Pons (tissue), 1 donor: ENCODE measurements at regions not wholly inside any gene's neighbourhood (a gene's known extent, or its start where the extent isn't known, plus 50 kb on each side); places are given as distances from the start of the nearest gene placed in this dataset.
"Not testable (repeated sequence)": the region's sequence is repeated elsewhere in the genome, so short reads cannot be mapped to it uniquely, and the experiment has no call there.

Experiments
- DNase-seq: peaks from one replicate; pipeline ENCODE4 v3.0.0-alpha.2; 2016; ENCODE audit warnings: low spot score

DNA sequence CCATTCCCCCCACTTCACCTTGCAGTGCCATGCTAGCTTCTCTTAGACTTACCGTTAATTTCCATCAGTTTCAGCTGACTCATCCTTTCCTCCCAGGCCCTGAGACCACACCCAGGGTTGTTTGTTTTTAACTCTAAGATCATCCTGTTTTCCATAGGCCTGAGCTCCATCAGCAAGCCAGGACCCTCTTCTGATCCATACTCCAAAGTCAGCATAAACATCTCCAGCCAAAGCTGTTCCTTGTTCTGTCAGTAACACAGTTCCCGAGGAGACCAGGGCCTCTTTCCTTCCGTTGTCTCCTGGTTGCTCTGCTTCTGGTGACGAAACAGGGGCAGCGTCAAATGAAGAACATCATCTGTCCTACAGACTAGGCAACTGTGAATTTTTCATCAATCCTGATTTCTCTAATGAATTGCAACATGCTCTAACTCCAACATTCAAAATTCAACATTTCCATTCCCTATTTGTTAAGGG, 83.8 kb upstream of the HNF1B start:
- peak; percentile 17 for DNase-seq

DNA sequence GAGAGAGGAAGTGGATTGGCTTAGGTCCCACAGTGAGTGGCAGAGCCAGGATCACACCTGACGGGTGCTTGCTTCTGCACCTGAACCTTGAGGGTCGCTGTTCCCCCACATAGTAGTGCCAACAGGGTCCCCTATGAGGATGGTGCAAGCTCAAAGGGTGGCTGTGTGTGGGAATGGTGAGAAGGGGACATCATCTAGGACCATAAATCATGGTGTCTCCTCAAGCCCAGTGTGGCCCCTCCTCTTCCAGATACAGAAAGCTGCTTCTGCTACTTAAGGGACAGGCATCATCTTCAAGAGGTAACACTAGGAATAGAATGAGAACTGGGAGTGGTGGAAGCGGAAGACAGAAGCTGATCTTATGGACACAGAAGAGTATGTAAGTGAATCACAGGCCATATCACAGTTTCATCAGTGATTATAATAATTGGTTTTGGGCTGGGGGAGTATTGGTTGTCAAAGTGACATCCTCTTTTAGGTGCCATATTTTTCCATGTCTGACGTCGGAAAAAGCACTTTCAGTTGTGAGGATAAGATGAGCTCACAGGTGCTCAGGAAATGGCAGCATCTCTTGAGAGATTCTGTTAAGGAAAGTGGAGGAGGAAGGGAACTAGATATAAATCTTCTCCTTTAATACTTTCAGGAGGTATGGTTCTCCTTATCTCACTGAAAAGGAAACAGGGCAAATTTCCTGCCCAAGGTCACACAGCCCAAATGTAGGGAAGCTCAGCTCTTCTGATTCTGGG, 83.2 kb upstream of the HNF1B start:
- DNase-seq: no peak

DNA sequence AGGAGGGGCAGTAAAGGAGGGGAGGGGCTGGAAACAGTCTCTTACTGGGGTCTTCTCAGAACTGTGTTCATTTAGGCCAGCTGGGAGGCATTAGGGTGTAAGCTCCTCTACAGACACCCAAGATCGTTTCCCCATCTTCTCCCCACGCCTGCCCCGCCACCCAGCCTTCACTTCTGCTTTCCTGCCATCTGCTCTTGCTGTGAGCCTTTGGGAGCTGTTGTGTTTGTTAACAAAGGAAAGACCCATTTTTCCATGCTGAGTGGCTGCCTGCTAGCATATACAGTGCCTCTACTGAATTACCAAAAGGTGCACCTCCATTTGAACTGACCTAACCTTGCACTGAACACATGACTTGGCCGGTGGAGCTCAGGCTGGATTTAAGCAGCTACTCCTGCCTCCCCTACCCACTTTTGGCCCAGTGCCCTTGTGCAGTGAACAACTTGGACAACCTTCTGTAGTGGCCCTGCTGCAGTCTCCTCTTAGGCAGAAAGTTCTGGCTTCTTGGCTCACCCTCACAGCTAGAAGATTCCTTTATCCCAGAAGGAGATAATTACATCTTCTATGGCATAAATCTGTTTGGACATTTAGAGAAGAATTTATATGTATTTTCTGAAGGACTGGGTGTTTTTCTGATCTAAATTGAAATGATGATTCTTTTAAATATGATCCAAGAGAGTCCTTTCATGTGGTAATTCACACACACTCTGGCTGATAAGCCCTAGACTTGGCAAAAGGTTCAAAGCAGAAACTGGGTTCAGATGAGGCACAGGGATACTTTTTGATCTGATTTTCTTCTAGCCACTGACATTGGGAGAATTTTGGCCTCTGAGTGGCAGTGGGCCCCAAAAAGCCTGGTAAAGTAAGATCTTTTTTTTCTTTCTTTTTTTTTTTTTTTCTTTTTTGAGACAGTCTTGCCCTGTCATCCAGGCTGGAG, 81.9 kb upstream of the HNF1B start:
- DNase-seq: peak; percentile 26

DNA sequence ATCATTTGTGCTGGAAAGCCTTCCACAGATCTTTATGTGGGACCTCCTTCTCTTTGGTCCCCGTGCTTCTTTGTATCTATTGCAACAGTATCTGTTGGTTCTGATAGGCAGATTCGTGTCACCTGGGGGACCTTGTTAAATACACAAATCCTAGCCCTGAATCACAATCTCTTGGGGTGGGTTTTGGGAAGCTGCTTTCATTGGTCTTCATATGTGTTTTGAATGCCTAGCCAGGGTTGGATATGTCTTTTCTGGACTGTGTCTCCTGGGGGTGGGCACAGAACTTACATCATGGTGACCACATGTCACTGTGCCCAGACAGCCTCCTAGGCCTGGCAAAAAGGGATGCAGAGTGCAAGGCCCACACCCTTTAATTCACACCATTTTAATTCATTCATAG, 81.0 kb upstream of the HNF1B start:
- DNase-seq: no peak

DNA sequence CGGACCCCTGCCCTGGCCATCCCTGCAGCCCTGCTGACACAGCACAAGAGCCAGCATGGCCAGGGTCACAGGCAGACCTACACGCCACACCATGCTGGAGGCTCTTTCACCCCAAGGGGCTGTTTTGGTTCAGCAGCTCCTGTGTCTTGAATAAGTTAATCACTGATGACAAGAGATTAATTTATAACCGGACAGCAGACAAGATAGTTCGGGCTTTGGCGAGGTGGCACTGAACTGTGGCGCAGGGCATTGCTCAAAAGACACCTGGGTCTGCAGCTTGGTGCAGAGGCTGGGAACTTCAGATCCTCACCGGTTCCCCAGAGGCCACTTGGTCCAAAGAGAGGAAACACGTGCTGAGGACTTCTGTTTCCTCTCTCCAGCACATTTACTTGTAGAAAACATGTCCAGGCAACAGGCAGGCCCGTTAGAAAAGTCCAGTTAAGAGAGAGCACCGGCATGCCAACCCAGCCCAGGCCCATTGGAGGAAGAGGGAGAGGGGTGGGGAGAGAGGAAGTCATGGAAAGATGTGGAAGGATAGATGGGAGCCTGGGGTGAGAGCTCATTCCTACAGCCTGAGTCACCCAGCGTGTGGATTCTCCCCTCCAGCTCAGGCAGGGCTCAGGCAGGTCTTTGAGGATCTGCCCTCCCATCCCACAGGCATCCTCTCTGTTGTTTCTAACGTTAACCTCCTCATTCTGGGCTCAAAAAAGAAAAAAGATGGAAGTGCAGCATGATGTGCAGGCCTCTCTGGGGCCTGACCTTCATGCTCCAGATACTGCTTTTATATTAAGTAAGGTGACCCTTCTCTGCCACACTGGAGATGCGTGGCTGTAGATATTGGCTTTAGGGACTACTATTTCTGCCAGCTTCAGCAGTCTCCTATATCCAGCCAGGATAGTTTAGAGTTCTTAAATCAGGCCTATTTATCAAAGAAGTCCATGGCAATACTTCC, 80.0 kb upstream of the HNF1B start:
- peak; percentile 30 for DNase-seq

DNA sequence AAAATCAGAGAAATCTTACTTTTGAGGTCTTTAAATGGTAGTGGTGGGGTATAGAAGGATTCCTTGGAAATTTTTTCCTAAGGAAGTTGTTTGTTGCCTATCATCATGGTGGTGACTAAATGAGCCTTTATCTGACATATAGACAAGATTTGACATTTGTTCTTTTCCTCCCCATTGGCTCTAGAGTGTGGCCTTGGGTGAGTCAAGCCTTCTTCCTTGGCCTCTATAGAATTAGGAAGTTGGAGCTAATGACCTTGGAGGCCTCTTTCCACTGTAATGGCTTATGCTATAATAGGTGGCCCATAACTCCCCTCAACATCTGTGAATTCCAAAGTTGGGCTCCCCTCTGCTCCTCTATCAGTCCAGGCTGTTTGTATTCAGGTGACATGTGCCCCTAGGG, 79.1 kb upstream of the HNF1B start:
- no peak for DNase-seq

DNA sequence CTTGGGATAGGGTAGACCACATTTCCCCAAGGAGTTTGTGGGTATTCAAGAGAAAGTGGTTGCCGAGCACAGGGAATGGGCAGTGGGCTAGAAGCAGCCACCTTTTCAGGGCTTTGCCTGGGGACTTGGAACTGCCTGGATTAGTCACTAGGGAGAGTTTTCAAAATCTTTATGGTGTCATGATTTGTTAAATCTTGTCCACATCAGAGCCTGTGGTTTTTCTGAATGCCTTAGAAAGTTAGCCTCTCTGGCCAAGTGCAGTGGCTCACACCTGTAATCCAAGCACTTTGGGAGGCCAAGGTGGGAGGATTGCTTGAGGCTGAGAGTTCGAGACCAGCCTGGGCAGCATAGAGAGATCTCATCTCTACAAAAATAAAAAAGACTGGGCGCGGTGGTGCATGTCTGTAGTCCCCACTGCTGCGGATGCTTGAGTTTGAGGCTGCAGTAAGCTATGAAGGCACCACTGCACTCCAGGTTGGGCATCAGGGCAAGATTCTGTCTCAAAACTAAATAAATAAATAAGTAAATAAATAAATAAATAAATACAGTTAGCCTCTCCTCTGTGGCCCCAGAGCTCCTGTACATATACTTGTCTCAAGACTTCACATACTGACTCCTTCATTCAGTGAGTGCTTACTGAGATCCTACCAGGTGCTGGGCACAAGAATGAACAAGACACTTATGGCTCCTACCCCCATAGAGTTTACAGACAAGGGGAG, 76.3 kb upstream of the HNF1B start:
- DNase-seq: no peak

DNA sequence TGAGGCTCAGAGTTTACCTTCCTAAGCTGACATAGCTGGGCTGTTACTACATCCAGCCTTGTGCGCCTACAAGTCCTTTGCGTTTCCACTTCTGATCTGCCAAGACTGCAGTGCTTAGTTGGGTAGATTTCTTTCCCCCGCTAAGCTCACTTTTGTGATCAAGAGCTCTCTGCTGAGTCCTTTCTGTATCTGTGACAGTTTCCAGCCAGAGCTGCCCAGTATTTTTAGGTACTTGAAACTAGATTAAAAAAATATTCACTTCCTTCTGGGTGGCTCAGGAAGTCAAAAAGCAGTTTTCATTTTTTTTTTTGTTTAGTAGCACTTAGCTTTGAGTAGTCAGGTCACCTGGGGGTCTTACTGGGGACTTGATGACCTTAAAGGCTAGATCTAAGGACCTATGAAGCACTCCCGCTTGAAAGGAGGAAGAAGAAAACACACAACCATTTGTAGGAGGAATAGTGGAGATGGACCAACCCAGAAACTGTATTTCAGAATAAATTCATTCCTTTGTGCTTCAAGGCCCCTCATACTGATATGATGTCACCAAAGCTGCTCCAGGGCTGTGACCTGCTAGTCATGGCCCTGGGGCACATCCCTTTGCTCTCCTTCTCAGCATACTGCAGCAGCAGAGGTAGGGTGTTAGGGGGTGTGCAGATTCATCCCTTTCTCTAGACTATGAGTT, 75.6 kb upstream of the HNF1B start:
- DNase-seq: no peak

DNA sequence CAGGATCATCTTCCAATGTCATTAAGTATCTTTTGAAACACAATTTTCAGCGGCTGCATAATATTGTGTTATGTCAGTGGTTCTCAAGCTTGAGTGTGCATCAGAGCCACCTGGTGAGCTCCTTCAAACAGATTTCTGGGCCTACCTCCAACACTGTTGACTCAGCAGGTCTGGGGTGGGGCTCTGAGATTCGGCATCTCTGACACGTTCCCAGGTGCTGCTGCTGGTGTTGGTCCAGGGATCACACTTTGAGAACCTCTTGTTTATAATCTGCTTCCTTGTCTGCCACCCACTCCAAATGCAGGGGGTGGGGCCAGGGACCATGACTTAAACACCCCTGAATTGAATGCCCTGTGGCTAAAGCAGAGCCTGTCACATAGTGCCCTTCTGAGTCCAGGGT, 73.8 kb upstream of the HNF1B start:
- no peak for DNase-seq

DNA sequence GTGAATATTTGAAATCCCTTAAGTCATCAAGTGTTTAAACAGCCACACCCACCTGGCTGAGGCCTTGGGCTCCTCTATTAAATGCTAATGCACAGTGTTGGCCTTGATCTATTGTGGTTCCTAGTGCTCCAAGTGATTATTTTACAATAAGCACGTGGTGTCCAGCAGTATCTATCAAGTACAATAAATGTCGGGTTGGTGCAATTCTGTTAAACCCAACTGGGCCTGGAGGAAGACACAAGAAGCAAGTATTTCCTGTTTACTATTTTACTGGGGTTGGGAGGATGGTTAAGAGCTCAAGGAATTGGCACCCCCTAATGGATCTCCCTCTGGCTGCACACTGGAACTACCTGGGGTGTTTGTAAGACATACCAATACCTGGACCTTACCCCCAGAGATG, 72.1 kb upstream of the HNF1B start:
- DNase-seq: no peak

DNA sequence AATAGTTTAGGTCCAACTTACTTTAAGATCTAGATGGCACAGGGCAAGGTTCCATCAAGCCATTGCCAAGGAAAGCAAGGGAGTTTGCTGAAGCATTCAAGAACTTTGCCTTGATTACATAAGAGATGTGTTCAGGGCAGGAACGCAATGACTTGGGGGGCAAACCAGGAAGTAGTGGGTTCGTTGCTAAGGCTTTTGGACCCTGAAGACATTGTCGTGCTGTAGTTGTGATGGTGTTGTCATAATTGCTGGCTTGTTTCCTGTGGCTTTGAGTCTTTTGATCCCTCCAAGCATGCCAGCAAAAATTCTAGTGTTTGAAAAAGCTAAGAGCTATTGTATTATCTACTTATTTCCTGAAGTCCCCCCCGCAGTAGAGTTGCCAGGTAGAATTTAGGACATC, 70.7 kb upstream of the HNF1B start:
- DNase-seq: no peak

DNA sequence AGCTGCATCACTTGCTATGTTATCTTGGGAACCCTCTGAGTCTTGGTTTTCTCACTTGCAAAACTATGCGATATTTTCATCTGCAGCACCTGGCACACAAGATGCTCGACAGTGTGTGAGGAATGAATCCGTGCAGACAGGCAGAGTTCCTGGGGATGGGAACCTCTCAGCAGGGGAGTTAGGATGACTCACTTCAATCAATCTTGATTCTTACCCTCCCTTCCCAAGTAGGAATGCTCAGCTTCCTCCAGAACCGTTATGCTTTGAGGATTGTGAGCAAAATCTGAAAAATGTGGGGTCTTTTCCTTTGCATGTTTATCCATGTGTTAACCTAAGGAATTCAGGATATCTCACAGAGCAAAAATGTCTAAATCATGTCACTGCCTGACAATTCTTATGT, 68.9 kb upstream of the HNF1B start:
- DNase-seq: peak; percentile 4

DNA sequence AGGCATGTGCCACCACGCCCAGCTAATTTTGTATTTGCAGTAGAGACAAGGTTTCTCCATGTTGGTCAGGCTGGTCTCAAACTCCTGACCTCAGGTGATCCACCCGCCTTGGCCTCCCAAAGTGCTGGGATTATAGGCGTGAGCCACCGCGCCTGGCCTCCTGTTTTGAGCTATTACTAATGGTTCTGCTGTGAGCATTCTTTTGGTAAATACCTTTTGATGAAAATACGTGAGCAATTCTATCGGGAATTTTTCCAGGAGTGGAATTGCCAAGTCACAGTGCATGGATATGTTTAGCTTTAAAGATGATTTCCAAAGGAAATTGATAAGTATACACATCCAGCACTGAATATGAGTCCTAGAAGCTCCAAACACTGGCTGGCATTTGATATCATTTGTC, 64.0 kb upstream of the HNF1B start:
- DNase-seq: not testable (repeated sequence)

DNA sequence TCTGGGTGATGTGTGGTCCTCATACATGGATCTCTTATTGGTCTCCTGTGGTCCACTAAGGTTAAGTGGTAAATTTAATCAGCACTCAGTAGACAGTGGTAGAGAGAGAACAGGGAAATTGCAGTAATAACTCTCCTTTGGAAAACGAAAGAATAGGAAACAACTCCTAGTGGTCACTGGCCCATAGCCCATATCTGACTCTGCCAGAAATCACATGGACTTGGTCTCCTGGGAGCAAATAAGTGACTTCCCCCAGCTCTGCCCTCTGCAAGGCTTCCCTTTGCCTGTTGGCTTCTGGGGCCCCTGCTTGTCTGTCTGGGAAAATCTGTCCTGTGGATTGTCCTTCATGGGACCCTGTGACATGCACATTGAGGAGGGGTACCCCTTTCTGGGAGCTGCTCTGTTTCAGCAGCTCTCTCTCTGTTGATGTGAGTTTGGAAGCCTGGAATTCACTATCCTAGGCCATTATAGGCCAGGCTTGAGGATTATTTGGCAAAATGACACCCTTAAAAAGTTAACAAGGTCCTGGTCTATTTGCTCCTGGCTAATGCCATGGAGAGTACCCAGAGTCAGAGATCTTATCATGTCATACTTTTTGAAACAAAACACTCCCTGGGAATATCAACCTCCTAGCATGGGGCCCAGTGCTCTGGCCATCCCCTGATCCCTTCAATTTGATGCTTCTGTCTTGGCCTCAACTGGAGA, 58.0 kb upstream of the HNF1B start:
- peak; percentile 49 for DNase-seq

DNA sequence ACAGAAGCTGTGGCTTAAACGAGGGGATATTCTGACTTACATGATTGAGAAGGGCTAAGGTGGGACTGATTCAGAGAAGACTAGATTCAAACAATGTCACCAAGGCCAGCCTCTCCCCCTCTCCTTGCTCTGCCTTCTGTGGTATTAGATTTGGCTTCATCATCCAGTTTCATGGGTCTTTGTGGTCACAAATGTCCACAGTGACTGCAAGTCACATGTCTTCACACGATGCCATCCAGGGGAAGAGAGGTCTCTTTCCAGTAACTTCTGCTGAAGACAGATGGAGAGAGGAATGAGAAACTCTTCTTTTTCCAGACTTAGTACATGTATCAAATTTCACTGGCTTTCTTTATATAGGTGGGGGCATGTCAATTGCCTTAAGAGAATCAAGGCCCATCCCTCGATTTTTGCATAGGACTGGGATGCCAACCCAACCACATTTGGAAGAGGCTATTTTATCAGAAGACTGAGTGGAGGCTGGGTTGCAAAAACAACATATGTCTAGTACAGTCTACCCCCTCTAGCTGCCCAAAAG, 57.3 kb upstream of the HNF1B start:
- no peak for DNase-seq

DNA sequence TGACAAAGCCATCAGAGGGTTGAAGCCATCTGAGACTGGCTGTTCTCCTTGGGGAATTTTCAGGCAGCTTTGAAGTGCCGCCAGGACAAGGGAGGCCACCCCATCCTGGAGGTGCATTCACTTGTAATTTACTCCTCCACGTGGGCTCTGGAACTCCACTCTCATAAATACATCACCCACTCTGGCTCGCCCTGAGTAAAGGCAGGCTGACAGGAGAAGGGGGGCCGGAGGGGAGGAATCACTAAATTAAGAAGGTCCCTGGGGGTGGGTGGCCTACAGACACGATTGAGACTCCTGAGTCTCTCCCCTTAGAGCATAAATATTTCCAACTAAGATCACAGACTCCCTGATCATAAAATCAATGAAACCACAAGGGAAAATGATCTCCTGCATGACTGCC, 56.3 kb upstream of the HNF1B start:
- DNase-seq: no peak

DNA sequence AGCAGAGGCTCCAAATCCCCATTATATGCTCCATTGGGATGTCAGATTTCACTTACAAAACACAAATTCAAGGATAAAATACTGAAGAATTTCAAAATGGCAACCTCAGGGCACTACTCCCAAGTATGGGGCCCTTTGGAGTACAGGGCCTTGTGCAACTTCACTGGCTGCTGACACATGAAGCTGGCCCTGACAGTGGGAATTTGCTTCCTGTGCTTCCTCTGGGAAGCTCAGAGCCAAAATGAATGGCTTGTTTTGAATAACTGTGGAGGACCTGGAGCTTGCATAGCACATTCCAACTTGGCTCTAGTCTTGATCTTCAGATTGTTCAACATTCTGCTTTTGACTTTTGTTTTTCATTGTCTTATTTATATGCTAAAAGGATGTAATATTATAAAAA, 52.3 kb upstream of the HNF1B start:
- DNase-seq: no peak

DNA sequence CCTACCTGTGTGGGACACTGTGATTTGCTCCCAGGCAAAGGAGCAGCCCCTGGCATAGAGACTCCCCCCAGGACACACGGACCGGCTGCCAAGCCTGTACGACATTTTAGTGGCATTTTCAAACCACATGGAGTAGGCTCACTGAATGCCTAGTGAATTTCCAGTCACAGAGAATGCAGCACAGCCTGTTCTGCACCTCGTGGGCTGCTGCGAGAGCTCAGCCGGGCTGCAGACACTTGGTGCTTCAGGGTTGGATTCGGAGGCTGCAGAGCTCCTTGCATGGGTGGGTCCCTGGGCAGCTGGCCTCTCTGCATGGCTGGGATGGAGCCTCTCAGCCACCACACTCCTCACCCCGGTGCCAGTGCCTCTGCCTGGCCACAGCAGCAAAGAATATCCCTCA, 51.2 kb upstream of the HNF1B start:
- no peak for DNase-seq
